ENCODE measurements at regions not wholly inside any gene's neighbourhood (a gene's known extent, or its start where the extent isn't known, plus 50 kb on each side); places are given as distances from the start of the nearest gene placed in this dataset.

GRCh38 chr18:14964406-14964805 lies 216.4 kb downstream of the ANKRD30B start:
- TF ChIP-seq CTCF (IDR thresholded peaks at IDR 0.05; ENCODE audit: insufficient read depth, low read length): no peak
- TF ChIP-seq SPI1 (IDR thresholded peaks at IDR 0.05; ENCODE audit: borderline replicate concordance, low read depth): no peak
- no peak for TF ChIP-seq REST (IDR thresholded peaks at IDR 0.05; ENCODE audit: insufficient replicate concordance, low read depth)
